HEK293 (cell line): ENCODE measurements at regions not wholly inside any gene's neighbourhood (a gene's known extent, or its start where the extent isn't known, plus 50 kb on each side); places are given as distances from the start of the nearest gene placed in this dataset.

ENCODE experiments used
- CTCF ChIA-PET: fragments of 350-600 bp; formaldehyde crosslinking; extraction: SDS; loops from one replicate; lab custom pipeline; 2021; ENCODE audit warnings: antibody characterized with exemption; lab: Yijun Ruan, JAX
- POLR2A ChIA-PET: fragments of 300-600 bp; formaldehyde crosslinking; extraction: SDS; loops from one replicate; lab custom pipeline; 2020; ENCODE audit warnings: antibody characterized with exemption, inconsistent platforms; lab: Yijun Ruan, JAX
- H3K27ac ChIP-seq: fragments of 200-500 bp; sonication (Bioruptor generic); 2 replicates; pipeline ENCODE4 v1.5.1; 2014; ENCODE audit warnings: low read depth, low read length, control low read depth, inconsistent platforms; ENCODE audit errors: extremely low read depth
- H3K36me3 ChIP-seq, 2 experiments: fragments of 200-500 bp in 1 of 2; sonication (Bioruptor generic) in 1 of 2; 1 replicate in 1 of 2; 2 replicates in 1 of 2; pipeline ENCODE4 v1.5.1; 2014 to 2017; ENCODE audit warnings: inconsistent platforms in 2 of 2, low read length in 2 of 2; ENCODE audit not compliant: control insufficient read depth in 2 of 2, insufficient read depth in 1 of 2
- H3K4me1 ChIP-seq: fragments of 200-500 bp; sonication (Bioruptor generic); 2 replicates; pipeline ENCODE4 v1.5.1; 2014; ENCODE audit warnings: mild to moderate bottlenecking, low read length, inconsistent platforms; ENCODE audit not compliant: control insufficient read depth, insufficient read depth
- H3K4me3 ChIP-seq: 2 replicates; pipeline ENCODE4 v1.5.1; 2011; ENCODE audit warnings: low read depth, mild to moderate bottlenecking, control low read depth, low read length, moderate library complexity
- H3K9me3 ChIP-seq: fragments of 200-500 bp; sonication (Bioruptor generic); 2 replicates; pipeline ENCODE4 v1.5.1; 2014; ENCODE audit warnings: low read depth, low read length, inconsistent platforms; ENCODE audit not compliant: control insufficient read depth, insufficient read depth
- BCL11B ChIP-seq: fragments of 450-650 bp; formaldehyde crosslinking; IDR thresholded peaks from 2 replicates; pipeline ENCODE4 v1.5.1; 2016; ENCODE audit warnings: low read depth, missing biosample characterization, missing genetic modification characterization
- RBAK ChIP-seq: fragments of 450-650 bp; formaldehyde crosslinking; IDR thresholded peaks from 2 replicates; pipeline ENCODE4 v1.5.1; 2016; ENCODE audit warnings: missing biosample characterization, missing genetic modification characterization
- ZBTB8A ChIP-seq: fragments of 450-650 bp; formaldehyde crosslinking; IDR thresholded peaks from 2 replicates; pipeline ENCODE4 v1.5.1; 2016; ENCODE audit warnings: missing biosample characterization, missing genetic modification characterization
- ZNF114 ChIP-seq: fragments of 450-650 bp; formaldehyde crosslinking; IDR thresholded peaks from 2 replicates; pipeline ENCODE4 v1.5.0; 2017; ENCODE audit warnings: missing biosample characterization, missing genetic modification characterization
- ZNF132 ChIP-seq: fragments of 450-650 bp; formaldehyde crosslinking; IDR thresholded peaks from 2 replicates; pipeline ENCODE4 v1.5.1; 2017; ENCODE audit warnings: missing biosample characterization, missing genetic modification characterization, borderline replicate concordance
- ZNF133 ChIP-seq: fragments of 450-650 bp; formaldehyde crosslinking; IDR thresholded peaks from 2 replicates; pipeline ENCODE4 v1.5.1; 2016; ENCODE audit warnings: missing biosample characterization, missing genetic modification characterization
- ZNF138 ChIP-seq: fragments of 450-650 bp; formaldehyde crosslinking; IDR thresholded peaks from 2 replicates; pipeline ENCODE4 v1.5.1; 2016; ENCODE audit warnings: missing biosample characterization, missing genetic modification characterization, borderline replicate concordance
- ZNF16 ChIP-seq: fragments of 450-650 bp; formaldehyde crosslinking; IDR thresholded peaks from 2 replicates; pipeline ENCODE4 v1.5.1; 2016; ENCODE audit warnings: low read depth, missing biosample characterization, missing genetic modification characterization
- ZNF2 ChIP-seq: fragments of 450-650 bp; formaldehyde crosslinking; IDR thresholded peaks from 2 replicates; pipeline ENCODE4 v1.5.1; 2016; ENCODE audit warnings: missing biosample characterization, missing genetic modification characterization
- ZNF202 ChIP-seq: fragments of 450-650 bp; formaldehyde crosslinking; IDR thresholded peaks from 2 replicates; pipeline ENCODE4 v1.5.1; 2016; ENCODE audit warnings: missing biosample characterization, missing genetic modification characterization, borderline replicate concordance
- ZNF214 ChIP-seq: fragments of 450-650 bp; formaldehyde crosslinking; IDR thresholded peaks from 2 replicates; pipeline ENCODE4 v1.5.1; 2017; ENCODE audit warnings: missing biosample characterization, mild to moderate bottlenecking, missing genetic modification characterization, borderline replicate concordance
- ZNF302 ChIP-seq: fragments of 450-650 bp; formaldehyde crosslinking; IDR thresholded peaks from 2 replicates; pipeline ENCODE4 v1.5.1; 2016; ENCODE audit warnings: missing biosample characterization, missing genetic modification characterization, low read depth
- ZNF311 ChIP-seq: fragments of 450-650 bp; formaldehyde crosslinking; IDR thresholded peaks from 2 replicates; pipeline ENCODE4 v1.5.1; 2017; ENCODE audit warnings: missing biosample characterization, missing genetic modification characterization, borderline replicate concordance
- ZNF341 ChIP-seq: fragments of 450-650 bp; formaldehyde crosslinking; IDR thresholded peaks from 2 replicates; pipeline ENCODE4; 2016; ENCODE audit warnings: low read depth, missing biosample characterization, missing genetic modification characterization
- ZNF350 ChIP-seq: fragments of 450-650 bp; formaldehyde crosslinking; IDR thresholded peaks from 2 replicates; pipeline ENCODE4 v1.5.0; 2017; ENCODE audit warnings: missing biosample characterization, mild to moderate bottlenecking, missing genetic modification characterization
- ZNF354C ChIP-seq: fragments of 450-650 bp; formaldehyde crosslinking; IDR thresholded peaks from 2 replicates; pipeline ENCODE4 v1.5.1; 2016; ENCODE audit warnings: missing biosample characterization, missing genetic modification characterization, low read depth, borderline replicate concordance
- ZNF394 ChIP-seq: fragments of 450-650 bp; formaldehyde crosslinking; IDR thresholded peaks from 2 replicates; pipeline ENCODE4 v1.5.1; 2016; ENCODE audit warnings: missing biosample characterization, missing genetic modification characterization, mild to moderate bottlenecking, moderate library complexity, borderline replicate concordance
- ZNF530 ChIP-seq: fragments of 450-650 bp; formaldehyde crosslinking; IDR thresholded peaks from 2 replicates; pipeline ENCODE4 v1.5.1; 2016; ENCODE audit warnings: low read depth, missing biosample characterization, missing genetic modification characterization
- ZNF548 ChIP-seq: fragments of 450-650 bp; formaldehyde crosslinking; IDR thresholded peaks from 2 replicates; pipeline ENCODE4 v1.5.1; 2016; ENCODE audit warnings: missing biosample characterization, missing genetic modification characterization
- ZNF610 ChIP-seq: fragments of 450-650 bp; formaldehyde crosslinking; IDR thresholded peaks from 2 replicates; pipeline ENCODE4 v1.5.1; 2016; ENCODE audit warnings: missing biosample characterization, missing genetic modification characterization, borderline replicate concordance
- ZNF621 ChIP-seq: fragments of 450-650 bp; formaldehyde crosslinking; IDR thresholded peaks from 2 replicates; pipeline ENCODE4 v1.5.1; 2017; ENCODE audit warnings: missing biosample characterization, missing genetic modification characterization
- ZNF660 ChIP-seq: fragments of 450-650 bp; IDR thresholded peaks from 2 replicates; pipeline ENCODE4 v1.5.1; 2018; ENCODE audit warnings: missing biosample characterization, mild to moderate bottlenecking, missing genetic modification characterization
- ZNF76 ChIP-seq: fragments of 450-650 bp; formaldehyde crosslinking; IDR thresholded peaks from 2 replicates; pipeline ENCODE4; 2016; ENCODE audit warnings: low read depth, missing biosample characterization, missing genetic modification characterization, borderline replicate concordance
- ZNF830 ChIP-seq: fragments of 450-650 bp; IDR thresholded peaks from 2 replicates; pipeline ENCODE4 v1.5.0; 2018; ENCODE audit warnings: missing biosample characterization, missing genetic modification characterization, low read depth, mild to moderate bottlenecking, moderate library complexity
- TF ChIP-seq, protein P1 (sequence below): fragments of 450-650 bp; formaldehyde crosslinking; IDR thresholded peaks from 2 replicates; pipeline ENCODE4 v1.5.1; 2016; ENCODE audit warnings: missing biosample characterization, missing genetic modification characterization
- TF ChIP-seq, protein P2 (sequence below): fragments of 450-650 bp; IDR thresholded peaks from 2 replicates; pipeline ENCODE4 v1.5.1; 2018; ENCODE audit warnings: missing biosample characterization, mild to moderate bottlenecking, missing genetic modification characterization
- TF ChIP-seq, protein P3 (sequence below): fragments of 450-650 bp; formaldehyde crosslinking; IDR thresholded peaks from 2 replicates; pipeline ENCODE4 v1.5.1; 2016; ENCODE audit warnings: missing biosample characterization, missing genetic modification characterization
- TF ChIP-seq, protein P4 (sequence below): sonication (generic); formaldehyde crosslinking; IDR thresholded peaks from 2 replicates; pipeline ENCODE4 v1.8.1; 2022; ENCODE audit warnings: mild to moderate bottlenecking, moderate library complexity, missing genetic modification reagents
- TF ChIP-seq, protein P5 (sequence below): fragments of 450-650 bp; formaldehyde crosslinking; conservative IDR thresholded peaks from 2 replicates; pipeline ENCODE4 v1.5.1; 2016; ENCODE audit warnings: low read depth, missing biosample characterization, missing genetic modification characterization

DNA sequence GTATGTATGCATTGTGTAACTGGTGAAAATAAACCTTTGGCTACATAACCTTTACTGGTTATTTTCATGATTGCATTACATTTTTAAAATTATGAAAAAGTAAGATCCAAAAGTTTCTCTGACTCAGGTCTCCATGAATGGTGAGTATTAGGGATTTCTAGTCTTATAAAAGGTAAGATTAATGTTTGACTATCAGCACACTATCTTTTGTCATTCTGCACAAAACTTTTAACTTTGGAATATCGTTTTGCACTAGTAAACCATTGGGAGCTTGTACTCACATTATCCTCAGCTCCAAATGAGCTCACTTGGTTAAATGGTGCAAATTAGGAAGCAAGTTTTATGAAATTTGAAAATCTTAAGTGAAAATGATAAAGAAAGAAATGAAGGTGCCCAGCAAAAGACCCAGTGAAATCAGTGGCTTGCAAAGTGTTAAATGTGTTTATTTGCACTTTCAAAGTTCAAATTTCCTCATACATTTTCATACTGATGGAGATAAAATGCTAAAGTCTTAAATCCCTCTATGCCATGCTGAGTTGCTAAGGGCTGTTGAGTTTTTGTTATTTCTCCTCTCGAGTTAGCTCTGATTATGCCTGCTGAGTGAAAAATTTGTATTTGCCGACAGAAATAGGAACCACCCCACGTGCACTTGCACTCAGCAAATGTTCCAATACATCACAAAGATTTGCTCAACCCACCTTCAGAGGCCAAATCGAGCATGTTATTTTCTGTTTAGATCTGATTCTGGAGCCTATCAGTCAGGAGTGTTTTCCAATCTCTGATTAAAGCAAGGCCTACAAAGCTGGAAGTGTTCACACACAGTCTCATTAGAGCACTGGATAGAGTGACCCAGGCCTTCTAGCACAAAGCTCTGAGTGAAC, 885.7 kb downstream of the NR2F1-AS1 start:
- 0 out of 2 replicates have a peak, but pooled peaks cover 3% of the 10 kb centered on the region for H3K4me1 ChIP-seq
- CTCF ChIA-PET: no interaction called here
- POLR2A ChIA-PET: no interaction called here

DNA sequence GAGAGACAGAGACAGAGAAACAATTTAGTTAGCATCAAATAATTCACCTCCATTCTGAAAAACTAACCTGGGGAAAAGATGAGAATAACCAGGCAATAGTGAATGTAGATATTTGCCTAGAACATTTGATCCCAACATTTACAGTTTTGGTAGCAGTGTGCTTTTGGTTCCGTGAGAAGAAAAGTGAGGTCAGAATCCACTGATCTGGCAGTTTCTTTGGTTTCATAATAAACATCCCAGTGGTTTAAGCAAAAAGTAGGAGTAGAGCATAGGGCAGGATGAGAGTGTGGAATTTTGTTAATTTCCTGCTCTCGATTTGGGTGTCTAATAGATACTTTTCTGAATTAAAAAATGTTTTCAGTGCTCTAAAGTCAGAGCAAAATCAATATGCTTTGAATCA, 887.0 kb downstream of the NR2F1-AS1 start:
- no peak overlapping the region for H3K4me3 ChIP-seq
- no peak overlapping the region for H3K27ac ChIP-seq
- ChIA-PET CTCF (no interaction called here), POLR2A (no interaction called here)
- H3K4me1 ChIP-seq: 0 out of 2 replicates have a peak, but pooled peaks cover 3% of the 10 kb centered on the region
- no peaks in the 10 kb centered on the region for H3K36me3 ChIP-seq
- H3K9me3 ChIP-seq: no peaks in the 10 kb centered on the region
- TF ChIP-seq ZNF16 (tag by site-specific recombination) (no peak), ZNF548 (tag by site-specific recombination) (no peak), ZNF214 (no peak), ZNF830 (tag by site-specific recombination) (no peak), RBAK (tag by site-specific recombination) (no peak), ZNF610 (tag by site-specific recombination) (no peak), ZNF114 (tag by site-specific recombination) (no peak), ZNF394 (tag by site-specific recombination) (no peak), ZNF133 (tag by site-specific recombination) (no peak)
- TF ChIP-seq, protein P1, sequence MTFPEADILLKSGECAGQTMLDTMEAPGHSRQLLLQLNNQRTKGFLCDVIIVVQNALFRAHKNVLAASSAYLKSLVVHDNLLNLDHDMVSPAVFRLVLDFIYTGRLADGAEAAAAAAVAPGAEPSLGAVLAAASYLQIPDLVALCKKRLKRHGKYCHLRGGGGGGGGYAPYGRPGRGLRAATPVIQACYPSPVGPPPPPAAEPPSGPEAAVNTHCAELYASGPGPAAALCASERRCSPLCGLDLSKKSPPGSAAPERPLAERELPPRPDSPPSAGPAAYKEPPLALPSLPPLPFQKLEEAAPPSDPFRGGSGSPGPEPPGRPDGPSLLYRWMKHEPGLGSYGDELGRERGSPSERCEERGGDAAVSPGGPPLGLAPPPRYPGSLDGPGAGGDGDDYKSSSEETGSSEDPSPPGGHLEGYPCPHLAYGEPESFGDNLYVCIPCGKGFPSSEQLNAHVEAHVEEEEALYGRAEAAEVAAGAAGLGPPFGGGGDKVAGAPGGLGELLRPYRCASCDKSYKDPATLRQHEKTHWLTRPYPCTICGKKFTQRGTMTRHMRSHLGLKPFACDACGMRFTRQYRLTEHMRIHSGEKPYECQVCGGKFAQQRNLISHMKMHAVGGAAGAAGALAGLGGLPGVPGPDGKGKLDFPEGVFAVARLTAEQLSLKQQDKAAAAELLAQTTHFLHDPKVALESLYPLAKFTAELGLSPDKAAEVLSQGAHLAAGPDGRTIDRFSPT (tag by site-specific recombination): no peak
- TF ChIP-seq, protein P2, sequence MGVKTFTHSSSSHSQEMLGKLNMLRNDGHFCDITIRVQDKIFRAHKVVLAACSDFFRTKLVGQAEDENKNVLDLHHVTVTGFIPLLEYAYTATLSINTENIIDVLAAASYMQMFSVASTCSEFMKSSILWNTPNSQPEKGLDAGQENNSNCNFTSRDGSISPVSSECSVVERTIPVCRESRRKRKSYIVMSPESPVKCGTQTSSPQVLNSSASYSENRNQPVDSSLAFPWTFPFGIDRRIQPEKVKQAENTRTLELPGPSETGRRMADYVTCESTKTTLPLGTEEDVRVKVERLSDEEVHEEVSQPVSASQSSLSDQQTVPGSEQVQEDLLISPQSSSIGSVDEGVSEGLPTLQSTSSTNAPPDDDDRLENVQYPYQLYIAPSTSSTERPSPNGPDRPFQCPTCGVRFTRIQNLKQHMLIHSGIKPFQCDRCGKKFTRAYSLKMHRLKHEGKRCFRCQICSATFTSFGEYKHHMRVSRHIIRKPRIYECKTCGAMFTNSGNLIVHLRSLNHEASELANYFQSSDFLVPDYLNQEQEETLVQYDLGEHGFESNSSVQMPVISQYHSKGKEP (tag by site-specific recombination): no peak
- TF ChIP-seq, protein P3, sequence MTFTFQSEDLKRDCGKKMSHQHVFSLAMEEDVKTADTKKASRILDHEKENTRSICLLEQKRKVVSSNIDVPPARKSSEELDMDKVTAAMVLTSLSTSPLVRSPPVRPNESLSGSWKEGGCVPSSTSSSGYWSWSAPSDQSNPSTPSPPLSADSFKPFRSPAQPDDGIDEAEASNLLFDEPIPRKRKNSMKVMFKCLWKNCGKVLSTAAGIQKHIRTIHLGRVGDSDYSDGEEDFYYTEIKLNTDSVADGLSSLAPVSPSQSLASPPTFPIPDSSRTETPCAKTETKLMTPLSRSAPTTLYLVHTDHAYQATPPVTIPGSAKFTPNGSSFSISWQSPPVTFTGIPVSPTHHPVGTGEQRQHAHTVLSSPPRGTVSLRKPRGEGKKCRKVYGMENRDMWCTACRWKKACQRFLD (tag by site-specific recombination): no peak

More for the DNA sequence above, 885.7 kb downstream of the NR2F1-AS1 start:
- no peak overlapping the region for H3K4me3 ChIP-seq
- no peaks in the 10 kb centered on the region for H3K36me3 ChIP-seq
- H3K27ac ChIP-seq: no peak overlapping the region
- no peak for TF ChIP-seq ZNF202 (tag by site-specific recombination)
- TF ChIP-seq ZNF132 (tag by site-specific recombination): no peak
- no peak for TF ChIP-seq ZNF311
- no peak for TF ChIP-seq RBAK (tag by site-specific recombination)
- no peak for TF ChIP-seq ZNF660 (tag by site-specific recombination)
- no peak for TF ChIP-seq ZNF302 (tag by site-specific recombination)
- no peak for TF ChIP-seq ZNF341 (tag by site-specific recombination)
- TF ChIP-seq ZBTB8A (tag by site-specific recombination): no peak
- no peak for TF ChIP-seq ZNF350 (tag by site-specific recombination)
- no peak for TF ChIP-seq ZNF621
- TF ChIP-seq ZNF76 (tag by site-specific recombination): no peak
- TF ChIP-seq ZNF354C: no peak
- TF ChIP-seq, protein P4, sequence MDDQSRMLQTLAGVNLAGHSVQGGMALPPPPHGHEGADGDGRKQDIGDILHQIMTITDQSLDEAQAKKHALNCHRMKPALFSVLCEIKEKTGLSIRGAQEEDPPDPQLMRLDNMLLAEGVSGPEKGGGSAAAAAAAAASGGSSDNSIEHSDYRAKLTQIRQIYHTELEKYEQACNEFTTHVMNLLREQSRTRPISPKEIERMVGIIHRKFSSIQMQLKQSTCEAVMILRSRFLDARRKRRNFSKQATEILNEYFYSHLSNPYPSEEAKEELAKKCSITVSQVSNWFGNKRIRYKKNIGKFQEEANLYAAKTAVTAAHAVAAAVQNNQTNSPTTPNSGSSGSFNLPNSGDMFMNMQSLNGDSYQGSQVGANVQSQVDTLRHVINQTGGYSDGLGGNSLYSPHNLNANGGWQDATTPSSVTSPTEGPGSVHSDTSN: no peak
- TF ChIP-seq BCL11B (tag by site-specific recombination): no peak
- TF ChIP-seq ZNF138 (tag by site-specific recombination): no peak
- TF ChIP-seq, protein P5, sequence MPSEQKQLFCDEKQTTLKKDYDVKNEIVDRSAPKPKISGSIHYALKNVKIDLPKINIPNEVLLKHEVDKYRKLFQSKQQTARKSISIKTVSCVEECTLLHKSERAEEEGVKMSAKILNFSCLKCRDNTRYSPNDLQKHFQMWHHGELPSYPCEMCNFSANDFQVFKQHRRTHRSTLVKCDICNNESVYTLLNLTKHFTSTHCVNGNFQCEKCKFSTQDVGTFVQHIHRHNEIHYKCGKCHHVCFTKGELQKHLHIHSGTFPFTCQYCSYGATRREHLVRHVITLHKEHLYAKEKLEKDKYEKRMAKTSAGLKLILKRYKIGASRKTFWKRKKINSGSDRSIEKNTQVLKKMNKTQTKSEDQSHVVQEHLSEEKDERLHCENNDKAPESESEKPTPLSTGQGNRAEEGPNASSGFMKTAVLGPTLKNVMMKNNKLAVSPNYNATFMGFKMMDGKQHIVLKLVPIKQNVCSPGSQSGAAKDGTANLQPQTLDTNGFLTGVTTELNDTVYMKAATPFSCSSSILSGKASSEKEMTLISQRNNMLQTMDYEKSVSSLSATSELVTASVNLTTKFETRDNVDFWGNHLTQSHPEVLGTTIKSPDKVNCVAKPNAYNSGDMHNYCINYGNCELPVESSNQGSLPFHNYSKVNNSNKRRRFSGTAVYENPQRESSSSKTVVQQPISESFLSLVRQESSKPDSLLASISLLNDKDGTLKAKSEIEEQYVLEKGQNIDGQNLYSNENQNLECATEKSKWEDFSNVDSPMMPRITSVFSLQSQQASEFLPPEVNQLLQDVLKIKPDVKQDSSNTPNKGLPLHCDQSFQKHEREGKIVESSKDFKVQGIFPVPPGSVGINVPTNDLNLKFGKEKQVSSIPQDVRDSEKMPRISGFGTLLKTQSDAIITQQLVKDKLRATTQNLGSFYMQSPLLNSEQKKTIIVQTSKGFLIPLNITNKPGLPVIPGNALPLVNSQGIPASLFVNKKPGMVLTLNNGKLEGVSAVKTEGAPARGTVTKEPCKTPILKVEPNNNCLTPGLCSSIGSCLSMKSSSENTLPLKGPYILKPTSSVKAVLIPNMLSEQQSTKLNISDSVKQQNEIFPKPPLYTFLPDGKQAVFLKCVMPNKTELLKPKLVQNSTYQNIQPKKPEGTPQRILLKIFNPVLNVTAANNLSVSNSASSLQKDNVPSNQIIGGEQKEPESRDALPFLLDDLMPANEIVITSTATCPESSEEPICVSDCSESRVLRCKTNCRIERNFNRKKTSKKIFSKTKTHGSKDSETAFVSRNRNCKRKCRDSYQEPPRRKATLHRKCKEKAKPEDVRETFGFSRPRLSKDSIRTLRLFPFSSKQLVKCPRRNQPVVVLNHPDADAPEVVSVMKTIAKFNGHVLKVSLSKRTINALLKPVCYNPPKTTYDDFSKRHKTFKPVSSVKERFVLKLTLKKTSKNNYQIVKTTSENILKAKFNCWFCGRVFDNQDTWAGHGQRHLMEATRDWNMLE (tag by site-specific recombination): no peak
- TF ChIP-seq ZNF2: no peak
- no peak for TF ChIP-seq ZNF530 (tag by site-specific recombination)
- no peaks in the 10 kb centered on the region for H3K9me3 ChIP-seq
